ENCODE measurements at regions not wholly inside any gene's neighbourhood (a gene's known extent, or its start where the extent isn't known, plus 50 kb on each side); places are given as distances from the start of the nearest gene placed in this dataset.

- H3K14ac ChIP-seq (ENCODE audit: insufficient read length): no peak overlapping the region
- no peaks in the 10 kb centered on the region for H3K23me2 ChIP-seq (ENCODE audit: low read depth, low read length)
- no peak overlapping the region for H2BK20ac ChIP-seq (ENCODE audit: low read length)
- ChIA-PET POLR2A (ENCODE audit: partially characterized antibody) (no interaction called here), CTCF (ENCODE audit: partially characterized antibody) (no interaction called here)
- H3K18ac ChIP-seq (ENCODE audit: extremely low read depth, low read length): no peak overlapping the region
- no peak overlapping the region for H2BK5ac ChIP-seq (ENCODE audit: low read depth, low read length)
- 94% methylated on average over 1 of the region's 1 CpG; no CpG with 5 or more reads in 1 of the 2 experiments for WGBS, 2 experiments (ENCODE audit: extremely low coverage in 1 of 2, insufficient coverage in 1 of 2, insufficient read length in 1 of 2, insufficient replicate concordance in 2 of 2, low coverage in 1 of 2, low lambda C conversion rate in 2 of 2, missing lambda C conversion rate in 1 of 2)
- no peak overlapping the region for H4K8ac ChIP-seq (ENCODE audit: extremely low read depth, insufficient read depth, low read length)
- no peak overlapping the region for H2BK120ac ChIP-seq (replicated peaks; ENCODE audit: low read depth, low read length)
- H3K23ac ChIP-seq (ENCODE audit: insufficient read length): no peak overlapping the region
- no peak overlapping the region for H3K56ac ChIP-seq (replicated peaks; ENCODE audit: insufficient read length, low read depth, low read length)
- DNase-seq (ENCODE audit: low read depth in 1 of 2, low spot score in 2 of 2) (no peak), FAIRE-seq (no peak)
- H3K36me3 ChIP-seq (ENCODE audit: control insufficient read depth in 2 of 4, insufficient read depth in 4 of 4, low read length in 3 of 4): no peaks in the 10 kb centered on the region; a peak in 1 of 8 replicates
- H2AK5ac ChIP-seq (ENCODE audit: low read depth, low read length): no peak overlapping the region
- no peaks in the 10 kb centered on the region for H3K4me1 ChIP-seq (replicated peaks in 1 of 4; ENCODE audit: control insufficient read depth in 3 of 4, insufficient read depth in 4 of 4, low read length in 3 of 4)
- H2BK12ac ChIP-seq (ENCODE audit: low read depth, low read length): no peak overlapping the region
- no peak overlapping the region for H3K4ac ChIP-seq (replicated peaks; ENCODE audit: insufficient read length, low read depth, low read length)
- no peak overlapping the region for H3K4me2 ChIP-seq (ENCODE audit: insufficient read depth in 1 of 2, low read depth in 2 of 2, low read length in 2 of 2)
- no peak overlapping the region for H4K91ac ChIP-seq (replicated peaks; ENCODE audit: insufficient read length, low read length)
- H3K27ac ChIP-seq (ENCODE audit: low read depth, low read length): no peak overlapping the region
- no peak overlapping the region for H2BK15ac ChIP-seq (ENCODE audit: low read length)
- H3K79me2 ChIP-seq (ENCODE audit: control insufficient read depth in 1 of 2, insufficient read depth in 2 of 2, low read length in 2 of 2): no peaks in the 10 kb centered on the region
- no peaks in the 10 kb centered on the region for H3K27me3 ChIP-seq (replicated peaks in 1 of 4; ENCODE audit: control insufficient read depth in 3 of 4, extremely low read depth in 1 of 4, insufficient read depth in 3 of 4, low read length in 3 of 4)
- H3K9ac ChIP-seq (replicated peaks in 1 of 4; ENCODE audit: extremely low read depth in 1 of 4, low read depth in 3 of 4, low read length in 3 of 4): no peak overlapping the region
- no peaks in the 10 kb centered on the region for H4K20me1 ChIP-seq (replicated peaks in 1 of 2; ENCODE audit: control insufficient read depth in 1 of 2, insufficient read depth in 2 of 2, low read length in 2 of 2)
- no peak overlapping the region for H4K5ac ChIP-seq (ENCODE audit: insufficient read length, low read depth, low read length)
- no peaks in the 10 kb centered on the region for H3K79me1 ChIP-seq (ENCODE audit: low read depth, low read length)
- no peak overlapping the region for H3K4me3 ChIP-seq (ENCODE audit: extremely low read depth in 1 of 4, insufficient read depth in 2 of 4, low read depth in 3 of 4, low read length in 4 of 4)
- no peaks in the 10 kb centered on the region for H3K9me3 ChIP-seq (ENCODE audit: insufficient read depth in 2 of 2, low read depth in 1 of 2, low read length in 1 of 2)
- H2AFZ ChIP-seq (ENCODE audit: low read length): no peak overlapping the region
- TF ChIP-seq GTF2F1 (IDR thresholded peaks at IDR 0.05; ENCODE audit: borderline replicate concordance, low read depth, low read length): no peak
- TF ChIP-seq PHF8 (conservative IDR thresholded peaks at IDR 0.05; ENCODE audit: low read depth, low read length): no peak
- TF ChIP-seq BRCA1 (IDR thresholded peaks at IDR 0.05; ENCODE audit: low read depth, low read length): no peak
- no peak for TF ChIP-seq ASH2L (IDR thresholded peaks at IDR 0.05; ENCODE audit: low read length)
- TF ChIP-seq TAF1 (IDR thresholded peaks at IDR 0.05; ENCODE audit: low read depth, low read length): no peak
These were observed 446.7 kb downstream of the C3orf38 start for GRCh38 chr3:88596451-88596850.

Measured in H1 (cell line).